Psoas muscle (tissue), 7 donors: ENCODE measurements at regions not wholly inside any gene's neighbourhood (a gene's known extent, or its start where the extent isn't known, plus 50 kb on each side); places are given as distances from the start of the nearest gene placed in this dataset.

Source experiments
- ATAC-seq, 4 donors: fragments of 200-7000 bp; cut with Tn5 transposase; one replicate each; pipeline ENCODE4 v1.9.1; 2020; ENCODE audit warnings: moderate library complexity in 3 of 4, mild to moderate bottlenecking in 2 of 4
- DNase-seq, 2 donors: peaks; one replicate each; pipeline ENCODE4 v3.0.0-alpha.2; 2020
- H3K27ac ChIP-seq: fragments of 200-600 bp; one replicate; pipeline ENCODE4 v1.8.0; 2022
- H3K27me3 ChIP-seq, 3 donors: fragments of 200-600 bp in 1 of 3; one replicate each; pipeline versions ENCODE4 v1.6.1 to v1.8.0; 2013 to 2022; ENCODE audit warnings: low read length in 2 of 3, mild to moderate bottlenecking in 2 of 3, moderate library complexity in 1 of 3; ENCODE audit not compliant: insufficient read depth in 3 of 3
- H3K36me3 ChIP-seq, 2 donors: fragments of 200-600 bp in 1 of 2; one replicate each; pipeline versions ENCODE4 v1.6.1 to v1.8.0; 2013 to 2022; ENCODE audit warnings: low read depth in 1 of 2, mild to moderate bottlenecking in 1 of 2, moderate library complexity in 1 of 2; ENCODE audit not compliant: insufficient read depth in 1 of 2
- H3K4me1 ChIP-seq: fragments of 200-600 bp; one replicate; pipeline ENCODE4 v1.8.0; 2022
- H3K4me3 ChIP-seq: fragments of 200-600 bp; one replicate; pipeline ENCODE4 v1.8.0; 2022; ENCODE audit warnings: mild to moderate bottlenecking
- H3K9me3 ChIP-seq: fragments of 200-600 bp; one replicate; pipeline ENCODE4 v1.8.0; 2022
- CTCF ChIP-seq: fragments of 200-600 bp; IDR thresholded peaks from one replicate; pipeline ENCODE4 v1.8.0; 2022; ENCODE audit warnings: antibody characterized with exemption
- WGBS, 3 donors: extraction: QIAGEN DNeasy Blood & Tissue Kit; methylation state at CpG; one replicate each; pipeline versions ENCODE4 v1.1.6 to v1.1.7; 2013; 5-methylcytosine and 5-hydroxymethylcytosine counted together
- intact Hi-C, 2 donors: fragments of 100-400 bp; cut with DNase I; formaldehyde crosslinking; loops; one replicate each; pipeline versions ENCODE4 v1.11.0 to v1.14.2; 2022
- donor health status: healthy with polysubstance abuse.
- donor health status: DM: no; HTN: no; CAD: no; lungs with moderate emphysema.
- donor health status: Bipolar disorder and iron deficiency.
- donor health status: healthy.
- donor health status: DM: yes; HTN: yes; CAD: no.
- donor health status: DM: no; HTN: no; CAD: no.
- donor health status: DM: yes; HTN: yes; CAD: no.

- no peak for ATAC-seq
Measured at GRCh38 chr6:9161731-9162130, 726.4 kb upstream of the SLC35B3 start.

GRCh38 chr6:9159051-9159450 lies 723.7 kb upstream of the SLC35B3 start:
- WGBS, 3 donors, result 80 to 89% (median 86%) methylated on average over 3 of the region's 3 CpGs
- H3K4me3 ChIP-seq, result no peak overlapping the region

More at GRCh38 chr6:9161731-9162130, 726.4 kb upstream of the SLC35B3 start:
- H3K27me3 ChIP-seq, result no peaks in the 10 kb centered on the region
- H3K27ac ChIP-seq, result no peak overlapping the region
- H3K9me3 ChIP-seq, result no peaks in the 10 kb centered on the region
- no peaks in the 10 kb centered on the region for H3K4me1 ChIP-seq
- H3K36me3 ChIP-seq, result no peaks in the 10 kb centered on the region
- no peak for DNase-seq
- no peak overlapping the region for H3K4me3 ChIP-seq
- intact Hi-C loops, result no loop called here
- no peak for TF ChIP-seq CTCF

GRCh38 chr6:9155836-9156235 lies 720.5 kb upstream of the SLC35B3 start:
- H3K27ac ChIP-seq, result no peak overlapping the region
- DNase-seq (no peak), ATAC-seq (no peak)
- H3K4me1 ChIP-seq, result no peaks in the 10 kb centered on the region
- intact Hi-C loops, result no loop called here
- no peaks in the 10 kb centered on the region for H3K36me3 ChIP-seq
- H3K4me3 ChIP-seq, result no peak overlapping the region
- no peaks in the 10 kb centered on the region for H3K9me3 ChIP-seq
- no peak for TF ChIP-seq CTCF
- no peaks in the 10 kb centered on the region for H3K27me3 ChIP-seq
- WGBS, 3 donors, result 53 to 63% (median 54%) methylated on average over 3 of the region's 3 CpGs

More at GRCh38 chr6:9159051-9159450, 723.7 kb upstream of the SLC35B3 start:
- Histone ChIP-seq H3K27me3 (no peaks in the 10 kb centered on the region), H3K27ac (no peak overlapping the region), H3K9me3 (no peaks in the 10 kb centered on the region), H3K4me1 (no peaks in the 10 kb centered on the region), H3K36me3 (no peaks in the 10 kb centered on the region)
- ATAC-seq (no peak), DNase-seq (no peak)
- no peak for TF ChIP-seq CTCF
- intact Hi-C loops, result no loop called here

- no peak for ATAC-seq
Measured at GRCh38 chr6:9143140-9143539, 707.8 kb upstream of the SLC35B3 start.

More at GRCh38 chr6:9143140-9143539, 707.8 kb upstream of the SLC35B3 start:
- 92 to 96% (median 94%) methylated on average over 4 of the region's 4 CpGs for WGBS, 3 donors
- no peaks in the 10 kb centered on the region for H3K4me1 ChIP-seq
- no peak overlapping the region for H3K4me3 ChIP-seq
- H3K36me3 ChIP-seq, result no peaks in the 10 kb centered on the region
- no peak for DNase-seq
- H3K27ac ChIP-seq, result no peak overlapping the region
- intact Hi-C loops, result no loop called here
- TF ChIP-seq CTCF, result no peak
- no peaks in the 10 kb centered on the region for H3K27me3 ChIP-seq
- peaks cover 6% of the 10 kb centered on the region for H3K9me3 ChIP-seq
